GM19043 (cell line): ENCODE measurements at regions not wholly inside any gene's neighbourhood (a gene's known extent, or its start where the extent isn't known, plus 50 kb on each side); places are given as distances from the start of the nearest gene placed in this dataset.
"Not testable (repeated sequence)": the region's sequence is repeated elsewhere in the genome, so short reads cannot be mapped to it uniquely, and the experiment has no call there.

Source experiments
- ATAC-seq: cut with Tn5 transposase; IDR thresholded peaks from one replicate; pipeline ENCODE4 v1.9.1; 2021; ENCODE audit warnings: low read depth; ENCODE audit not compliant: unreplicated experiment

DNA sequence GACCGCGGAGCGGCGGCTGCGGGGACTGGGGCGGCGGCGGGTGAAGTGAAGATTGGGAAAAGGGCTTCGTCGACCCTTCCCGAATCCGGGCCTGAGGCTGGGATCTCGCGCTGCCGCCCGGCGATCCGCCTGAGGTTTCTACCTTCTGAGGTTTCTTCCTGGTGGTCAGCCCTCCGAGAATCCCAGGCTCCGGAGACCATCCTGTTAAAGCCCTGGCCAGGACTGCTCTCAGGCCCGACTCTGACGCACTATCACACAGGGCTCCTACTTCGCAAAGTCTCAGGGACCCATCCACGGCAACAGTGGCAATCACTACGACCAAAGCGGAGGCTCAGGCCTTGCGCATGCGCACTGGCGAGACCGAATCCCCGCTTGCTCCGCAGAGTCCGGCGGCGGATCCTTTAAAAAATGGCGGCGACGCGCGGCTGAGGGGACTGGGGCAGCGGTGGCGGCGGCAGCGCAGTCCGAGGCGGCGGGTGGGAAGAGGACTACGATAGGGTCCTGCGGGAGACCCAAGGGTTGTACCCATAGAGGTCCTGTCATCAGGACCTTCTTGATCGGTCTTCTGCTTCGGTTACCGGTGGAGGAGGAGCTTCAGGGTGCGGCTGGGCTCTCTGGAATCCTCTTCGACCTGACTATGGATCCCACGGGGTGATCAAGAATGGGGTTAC, 157.2 kb upstream of the ZNF337 start:
- peak; percentile 62 for ATAC-seq

DNA sequence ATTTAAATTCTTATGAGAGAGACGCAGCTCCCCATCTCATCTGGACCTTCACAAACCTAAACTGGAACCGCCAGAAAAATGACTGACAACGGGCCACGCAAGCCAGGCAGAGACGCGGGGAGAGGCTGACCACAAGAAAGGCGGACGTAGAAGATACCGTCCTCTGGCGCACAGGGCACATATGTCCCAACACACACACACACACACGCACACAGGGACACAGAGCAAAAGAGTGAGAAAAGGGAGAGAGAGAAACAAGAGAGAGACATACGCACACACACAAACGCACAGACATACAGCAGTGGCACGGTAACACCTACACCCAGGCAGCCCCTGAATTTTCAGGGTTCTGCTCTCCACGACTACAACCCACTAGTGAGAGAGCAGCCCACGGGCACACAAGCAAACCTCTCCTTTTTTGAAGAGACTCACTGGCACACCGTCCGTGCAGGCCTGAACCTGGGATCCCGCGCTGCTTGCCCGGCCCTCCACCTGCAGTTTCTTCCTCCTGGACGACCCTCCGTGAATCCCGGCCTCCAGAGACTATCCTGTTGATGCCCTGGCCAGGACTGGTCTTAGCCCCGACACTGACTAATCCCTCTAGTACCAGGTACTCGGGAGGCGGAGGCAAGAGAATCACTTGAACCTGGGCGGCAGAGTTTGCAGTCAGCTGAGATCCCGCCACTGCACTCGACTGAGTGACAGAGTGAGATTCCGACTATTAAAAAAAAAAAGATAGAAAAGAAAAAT, 156.5 kb upstream of the ZNF337 start:
- not testable (repeated sequence) for ATAC-seq

DNA sequence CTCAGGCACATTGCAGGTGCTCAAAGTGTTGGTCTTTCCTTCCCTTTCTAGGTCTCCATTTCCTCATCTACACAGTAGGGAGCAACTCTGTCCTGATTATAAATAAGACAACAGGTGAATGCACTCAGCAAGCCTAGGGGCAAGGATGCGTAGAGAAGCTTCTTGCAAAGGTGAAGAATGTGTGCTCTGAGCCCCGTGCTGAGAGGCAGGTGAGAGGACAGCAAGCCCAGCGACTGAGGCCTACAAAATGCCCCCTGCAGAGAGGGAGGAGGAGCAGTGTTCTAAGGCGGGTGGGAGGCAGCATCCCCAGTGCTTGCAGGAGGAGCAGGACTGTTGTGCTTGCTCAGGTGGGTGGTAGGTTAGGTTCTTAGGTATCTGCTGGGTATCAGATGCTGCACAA, 153.5 kb upstream of the ZNF337 start:
- ATAC-seq: not testable (repeated sequence)

DNA sequence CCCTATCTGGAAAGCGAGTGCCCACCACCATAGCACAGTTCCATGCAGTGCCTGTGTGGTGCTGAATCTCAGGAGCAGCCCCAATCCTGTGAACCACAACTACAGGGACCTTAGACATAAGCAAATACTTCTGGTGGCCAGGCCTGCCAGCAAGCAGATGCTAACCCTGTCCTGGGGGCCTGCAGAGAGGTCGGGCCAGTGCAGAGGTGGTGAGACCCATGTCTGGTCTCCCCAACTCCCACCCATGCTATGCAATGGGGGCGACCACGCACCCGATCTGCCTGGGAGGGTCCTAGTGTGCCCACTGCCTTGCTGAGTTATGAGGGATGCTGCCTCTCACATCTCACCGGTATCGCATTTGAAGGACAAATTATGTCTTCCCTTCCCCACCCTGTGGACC, 151.6 kb upstream of the ZNF337 start:
- no peak for ATAC-seq

DNA sequence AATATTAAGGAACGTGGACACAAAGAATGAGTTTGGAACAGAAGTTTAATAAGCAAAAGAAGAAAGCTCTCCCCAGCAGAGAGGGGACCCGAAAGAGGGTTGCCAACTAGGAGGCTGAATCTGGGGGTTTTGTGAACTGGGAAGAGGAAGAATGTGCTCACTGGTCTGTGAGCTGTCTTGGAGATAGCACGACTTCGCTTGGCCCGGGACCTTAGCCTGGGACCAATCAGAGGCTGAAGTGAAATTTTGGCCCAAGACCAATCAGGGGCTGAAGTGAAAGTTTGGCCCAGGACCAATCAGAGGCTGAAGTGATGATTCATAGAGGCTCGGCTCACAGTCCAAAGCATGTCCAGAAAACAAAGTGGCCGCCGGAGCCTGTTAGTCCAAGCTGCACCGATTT, 148.0 kb upstream of the ZNF337 start:
- not testable (repeated sequence) for ATAC-seq

DNA sequence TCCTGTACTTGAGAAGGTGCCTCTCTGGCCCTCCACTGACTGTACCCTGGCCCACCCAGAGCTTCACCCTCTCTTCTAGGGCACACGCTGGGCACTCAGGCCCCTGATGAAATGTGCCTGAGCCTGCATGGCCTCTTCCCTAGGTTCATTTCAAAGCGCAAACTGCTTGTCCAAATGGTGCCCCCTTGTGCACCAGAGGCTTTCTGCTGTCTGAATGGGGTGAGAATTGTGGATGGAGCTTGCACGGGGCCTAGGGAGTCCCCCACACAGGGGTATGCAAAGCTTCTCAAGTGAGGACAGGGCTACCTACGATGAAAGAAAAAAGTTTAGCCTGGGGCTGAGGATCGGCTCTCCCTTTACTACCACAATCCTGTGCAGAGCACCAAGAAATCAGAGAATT, 116.9 kb upstream of the ZNF337 start:
- not testable (repeated sequence) for ATAC-seq

DNA sequence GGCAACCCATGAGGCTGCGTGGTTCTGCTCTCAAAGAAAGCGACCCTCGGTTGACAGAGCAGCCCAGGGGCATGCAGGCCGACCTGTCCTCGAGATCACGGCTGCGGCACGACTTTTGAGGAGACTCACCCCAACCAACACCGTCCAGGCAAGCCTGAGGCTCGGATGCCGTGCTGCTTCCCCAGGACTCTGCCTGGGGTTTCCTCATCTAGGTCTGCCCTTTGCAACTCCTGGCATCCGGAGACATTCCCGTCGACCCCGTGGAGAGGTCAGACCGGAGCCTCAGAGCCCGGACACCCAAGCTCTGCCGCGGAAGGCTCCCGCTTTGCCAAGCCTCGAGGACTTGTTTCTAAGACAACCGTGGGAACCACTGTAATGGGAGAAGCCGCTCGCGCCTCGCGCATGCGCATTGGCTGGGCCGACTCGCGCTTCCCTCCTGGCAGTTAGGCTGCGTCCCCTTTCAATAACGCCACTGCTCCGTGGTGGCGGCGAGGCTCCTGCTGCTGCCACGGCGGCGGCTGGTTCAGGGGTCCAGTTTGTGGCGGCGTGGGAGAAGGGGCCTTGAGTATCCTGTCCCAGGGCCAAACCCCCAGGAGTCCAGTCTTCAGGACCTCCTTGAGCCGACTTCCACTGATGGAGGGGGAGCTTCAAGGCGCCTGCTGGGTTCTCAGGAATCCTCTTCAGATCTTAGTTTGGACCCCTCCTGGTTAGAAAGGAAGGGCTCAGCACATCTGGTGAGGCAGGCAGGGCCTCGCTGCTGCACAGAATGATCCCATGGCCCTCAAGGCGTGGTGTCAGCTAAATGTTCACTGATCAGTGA, 101.7 kb upstream of the ZNF337 start:
- ATAC-seq: not testable (repeated sequence)

DNA sequence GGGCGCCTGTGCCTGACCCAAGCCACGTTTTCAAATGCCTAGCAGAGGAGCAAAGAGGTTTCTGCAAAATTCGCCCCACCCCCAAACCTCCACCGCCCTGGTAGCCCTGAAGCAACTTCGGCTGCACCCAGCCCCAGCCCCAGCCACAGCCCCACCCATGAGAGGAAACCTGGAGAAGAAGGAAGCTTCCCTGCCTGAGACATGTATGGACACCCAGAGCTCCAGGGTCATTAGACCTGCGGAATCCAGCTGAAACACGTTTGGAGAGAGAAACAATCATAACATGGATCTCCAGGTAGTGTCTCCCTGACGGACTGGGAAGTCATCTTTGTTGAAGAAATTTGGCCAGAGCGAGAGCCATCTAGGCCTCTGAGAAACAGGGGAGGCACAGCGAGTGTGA, 100.4 kb upstream of the ZNF337 start:
- ATAC-seq: not testable (repeated sequence)

DNA sequence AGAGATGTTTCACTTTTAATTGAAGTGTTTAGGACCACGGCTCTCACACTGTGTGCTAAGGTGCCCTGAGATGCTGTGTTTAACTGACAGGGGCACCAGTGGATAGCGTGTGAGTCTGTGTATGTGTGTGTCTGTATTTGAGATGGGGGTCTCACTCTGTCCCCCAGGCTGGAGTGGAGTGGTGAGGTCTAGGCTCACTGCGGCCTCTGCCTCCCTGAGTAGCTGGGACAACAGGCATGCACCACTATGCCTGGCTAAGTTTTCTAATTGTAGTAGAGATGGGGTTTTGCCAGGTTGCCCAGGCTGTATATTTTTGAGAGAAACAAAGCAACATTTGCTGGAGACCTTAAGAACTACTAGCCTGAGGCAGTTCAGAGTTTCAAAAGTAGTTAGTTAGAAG, 80.6 kb upstream of the ZNF337 start:
- ATAC-seq: not testable (repeated sequence)

DNA sequence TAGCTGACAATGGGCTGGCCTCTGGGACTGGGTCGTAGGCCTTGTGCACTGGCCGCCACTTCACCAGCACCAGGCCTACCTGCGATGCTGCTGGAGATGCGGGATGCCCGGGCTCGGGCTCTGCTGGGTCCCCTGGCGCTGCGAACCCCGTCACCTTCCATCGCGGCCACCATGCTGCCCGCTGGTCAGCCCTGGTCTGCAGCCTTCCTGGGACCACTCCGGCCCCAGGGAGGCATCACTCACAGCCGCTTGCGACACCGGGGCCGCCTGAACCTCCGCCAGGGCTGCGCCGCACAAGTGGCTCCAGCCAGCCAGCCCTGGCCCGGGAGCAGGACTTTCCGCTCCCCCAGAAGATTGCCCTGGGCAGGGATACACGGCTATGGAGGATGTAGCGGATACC, 78.1 kb upstream of the ZNF337 start:
- not testable (repeated sequence) for ATAC-seq

DNA sequence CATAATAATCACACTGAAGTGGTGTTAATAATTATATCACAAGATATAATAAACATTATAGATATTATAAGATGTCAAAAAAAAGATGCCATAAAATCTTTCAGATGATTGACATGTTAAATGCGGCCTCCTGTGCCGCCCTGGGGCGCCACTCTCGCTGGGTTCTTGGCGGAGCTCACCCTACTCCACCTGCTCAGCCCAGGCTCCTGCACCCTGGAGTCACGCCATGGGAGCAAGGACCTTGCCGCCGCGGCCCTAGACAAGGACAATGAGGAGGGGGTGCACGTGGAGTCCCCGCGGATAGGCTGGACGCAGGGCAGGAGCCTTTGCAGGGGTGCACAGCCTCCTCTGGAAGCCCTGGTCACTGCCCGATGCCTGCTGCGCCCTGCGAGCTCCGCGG, 77.5 kb upstream of the ZNF337 start:
- not testable (repeated sequence) for ATAC-seq

DNA sequence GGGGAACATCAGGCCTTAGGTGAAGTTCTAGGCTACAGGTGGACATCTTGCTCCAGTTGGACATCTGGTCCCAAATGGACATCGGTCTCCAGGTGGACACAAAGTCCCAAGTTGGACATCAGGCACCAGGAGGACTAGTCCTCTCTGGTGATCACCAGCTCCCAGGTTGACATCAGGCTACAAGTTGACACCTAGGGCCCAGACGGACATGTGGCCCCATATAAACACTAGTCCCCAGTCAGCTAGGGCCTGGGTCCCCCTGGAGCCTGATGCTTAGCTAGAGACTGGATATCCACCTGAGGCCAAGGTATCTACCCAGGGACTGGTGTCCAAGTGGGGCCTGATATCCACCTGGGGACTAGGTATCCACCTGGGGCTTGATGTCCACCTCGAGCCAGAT, 75.8 kb upstream of the ZNF337 start:
- not testable (repeated sequence) for ATAC-seq

DNA sequence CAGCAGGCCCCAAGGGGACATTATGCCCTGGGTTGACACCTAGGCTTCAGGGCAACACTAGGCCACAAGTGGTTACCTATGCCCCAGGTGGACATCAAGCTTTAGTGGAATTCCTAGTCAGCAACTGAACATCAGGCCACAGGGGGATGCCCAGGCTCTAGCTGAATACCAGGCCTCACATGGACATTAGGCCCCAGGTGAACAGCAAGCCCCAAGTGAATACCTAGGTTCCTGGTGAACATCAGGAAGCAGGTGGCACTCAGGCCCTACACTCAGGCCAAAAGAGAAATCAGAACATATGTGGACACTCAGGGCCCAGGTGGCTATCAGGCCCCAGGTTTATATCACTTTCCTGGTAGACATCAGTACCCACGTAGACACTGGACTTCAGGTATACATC, 75.2 kb upstream of the ZNF337 start:
- not testable (repeated sequence) for ATAC-seq

DNA sequence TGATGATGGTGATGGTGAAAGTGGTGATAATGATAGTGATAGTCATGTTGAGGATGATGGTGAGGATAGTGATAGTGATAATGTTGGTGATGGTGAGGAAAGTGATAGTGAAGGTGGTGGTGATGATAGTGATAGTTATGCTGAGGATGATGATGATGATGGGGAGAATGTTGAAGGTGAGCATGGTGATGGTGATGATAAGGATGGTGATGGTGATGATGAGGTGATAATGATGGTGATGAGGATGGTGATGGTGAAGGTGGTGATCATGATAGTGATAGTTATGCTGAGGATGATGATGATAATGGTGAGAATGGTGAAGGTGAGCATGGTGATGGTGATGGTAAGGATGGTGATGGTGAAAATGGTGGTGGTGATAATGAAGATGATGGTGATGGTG, 64.9 kb upstream of the ZNF337 start:
- no peak for ATAC-seq

DNA sequence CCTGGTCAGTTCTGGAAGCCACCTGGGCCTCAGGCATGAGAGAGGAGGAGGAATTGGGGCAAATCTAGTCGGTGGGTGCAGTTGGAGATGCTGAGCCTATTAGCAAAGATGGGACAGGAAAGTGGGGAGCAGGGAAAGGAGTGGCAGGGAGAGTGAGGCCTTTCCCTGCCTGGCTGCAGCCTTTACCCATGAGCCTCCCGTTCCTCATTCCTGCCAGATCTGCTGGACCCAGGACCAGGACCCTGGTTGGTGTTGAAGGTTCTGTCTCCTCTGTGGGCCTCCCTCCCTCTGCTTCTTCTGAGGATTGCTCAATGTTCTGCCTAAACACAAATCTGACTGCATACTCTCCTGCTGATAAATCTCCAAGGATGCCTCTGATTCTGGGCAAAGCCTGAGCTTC, 64.4 kb upstream of the ZNF337 start:
- ATAC-seq: not testable (repeated sequence)

DNA sequence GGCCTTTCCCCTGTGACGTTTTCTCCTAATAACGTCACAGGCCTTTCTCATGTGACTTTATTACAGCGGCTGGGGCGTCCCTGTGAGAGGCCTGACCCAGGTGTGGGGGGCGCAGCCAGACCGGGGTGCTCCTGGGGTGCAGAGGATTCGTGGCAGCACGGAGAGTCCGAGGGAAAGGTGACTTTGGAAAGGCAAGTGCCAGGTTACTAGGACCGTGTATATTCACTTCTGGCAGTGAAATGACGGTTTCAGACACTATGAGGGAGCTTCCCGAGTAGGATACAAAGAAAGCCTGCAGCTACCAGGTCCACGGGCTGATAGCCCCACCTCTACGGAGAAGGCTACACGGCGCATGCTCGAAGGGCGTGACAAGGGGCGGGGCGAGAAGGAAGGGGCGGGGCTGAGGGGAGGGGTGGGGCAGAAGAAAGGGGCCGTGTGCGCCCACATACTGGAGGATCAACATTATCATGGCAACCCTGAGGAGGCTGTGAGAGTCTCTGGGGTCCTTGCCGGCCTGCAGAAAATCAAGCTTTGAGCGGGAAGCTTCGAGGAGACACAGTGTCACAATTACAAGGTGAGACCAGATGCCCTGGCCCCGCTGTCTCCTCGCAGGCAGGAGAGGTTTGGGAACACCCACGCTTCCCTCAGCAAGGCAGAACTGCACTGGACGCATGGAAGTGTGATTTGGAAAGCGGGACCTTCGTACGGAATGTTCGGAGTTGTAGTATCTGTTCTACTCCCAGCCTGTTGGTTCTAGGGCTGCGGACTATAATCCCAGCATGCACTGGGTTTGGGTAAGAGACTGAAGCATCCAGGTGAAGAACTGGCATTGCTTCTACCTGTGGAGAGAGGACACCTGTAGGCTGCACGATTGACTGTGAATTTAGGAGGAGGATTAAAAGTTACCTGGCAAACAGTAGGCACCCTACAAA, 54.4 kb upstream of the ZNF337 start:
- peak; percentile 84 for ATAC-seq

DNA sequence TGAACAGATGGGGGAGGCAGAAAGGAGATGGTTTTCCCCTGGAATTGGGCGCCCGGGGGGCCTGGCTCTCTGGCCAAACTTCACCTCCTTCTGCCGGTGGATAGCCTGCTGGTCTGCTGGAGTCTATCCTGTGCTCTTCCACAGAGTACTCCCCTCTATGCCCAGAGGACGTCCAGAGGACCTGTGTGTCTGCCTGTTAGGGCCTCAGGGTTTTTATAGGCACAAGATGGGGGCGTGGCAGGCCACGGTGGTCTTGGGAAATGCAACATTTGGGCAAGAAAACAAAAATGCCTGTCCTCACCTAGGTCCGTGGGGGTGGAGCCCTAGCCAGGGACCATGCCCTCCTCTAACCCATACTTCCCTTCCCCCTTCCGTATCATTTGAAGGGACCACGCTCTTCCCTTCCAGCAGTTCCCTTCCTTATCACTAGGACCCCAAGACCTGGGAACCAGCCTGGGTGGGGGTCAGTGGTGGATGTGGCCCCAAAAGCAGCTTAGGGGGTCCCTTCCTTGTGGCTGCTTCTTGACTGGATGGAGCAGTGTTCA, 53.6 kb upstream of the ZNF337 start:
- no peak for ATAC-seq

DNA sequence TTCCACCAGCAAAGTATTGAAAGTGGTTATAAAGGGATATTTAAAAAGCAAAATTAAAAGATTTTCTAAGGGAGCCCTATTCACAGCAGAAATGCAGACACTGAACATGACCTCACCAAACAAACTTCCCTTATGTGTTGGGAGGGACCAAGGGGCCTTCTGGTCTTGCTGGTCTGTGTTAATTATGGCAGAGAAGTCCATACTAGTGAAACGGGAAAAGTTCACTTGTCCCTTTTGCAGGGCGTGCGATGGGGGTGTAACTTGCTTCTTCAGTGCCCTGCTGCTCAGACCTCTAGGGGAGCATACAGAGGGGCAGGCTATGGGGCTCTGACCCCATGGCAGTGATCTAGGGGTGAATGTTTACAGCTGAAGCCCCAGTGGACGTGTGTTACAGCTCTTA, 53.0 kb upstream of the ZNF337 start:
- ATAC-seq: no peak
